OCI-LY7 (cell line): ENCODE measurements at regions not wholly inside any gene's neighbourhood (a gene's known extent, or its start where the extent isn't known, plus 50 kb on each side); places are given as distances from the start of the nearest gene placed in this dataset.

Source experiments
- BruUV-seq: library from RNA; stranded (reverse); fragments of 400-500 nt; replicated peaks from 2 replicates; lab custom pipeline; 2021; lab: Mats Ljungman, UMichigan
- CTCF ChIA-PET: fragments of 300-600 bp; sonication (Branson Sonifier 250); formaldehyde crosslinking; loops from one replicate; lab custom pipeline; 2022; ENCODE audit warnings: antibody characterized with exemption; ENCODE audit not compliant: unreplicated experiment; lab: Charles Lee
- POLR2A ChIA-PET: fragments of 300-600 bp; sonication (Branson Sonifier 250); formaldehyde crosslinking; loops from one replicate; lab custom pipeline; 2022; ENCODE audit warnings: antibody characterized with exemption; lab: Charles Lee
- DNase-seq: peaks from one replicate; pipeline ENCODE4 v3.0.0-alpha.2; 2015; ENCODE audit warnings: low spot score
- H2AFZ ChIP-seq: fragments of 200-600 bp; sonication (generic), shearing (Covaris generic); 2 replicates; pipeline ENCODE4 v1.6.1; 2014; ENCODE audit warnings: mild to moderate bottlenecking, antibody characterized with exemption, low read length, moderate library complexity
- H3K27ac ChIP-seq: fragments of 200-600 bp; sonication (generic); 2 replicates; pipeline ENCODE4 v1.5.1; 2014; ENCODE audit warnings: mixed run types, low read depth, mild to moderate bottlenecking, moderate library complexity, low read length, inconsistent platforms; ENCODE audit not compliant: poor library complexity, severe bottlenecking
- H3K36me3 ChIP-seq: fragments of 200-600 bp; sonication (generic); 2 replicates; pipeline ENCODE4 v1.6.1; 2014; ENCODE audit warnings: mild to moderate bottlenecking, antibody characterized with exemption, low read length, moderate library complexity, mixed read lengths; ENCODE audit not compliant: insufficient read depth
- H3K4me1 ChIP-seq: fragments of 200-600 bp; sonication (generic); 2 replicates; pipeline ENCODE4 v1.5.1; 2014; ENCODE audit warnings: mild to moderate bottlenecking, low read length; ENCODE audit not compliant: insufficient read depth, poor library complexity, severe bottlenecking
- H3K4me2 ChIP-seq: fragments of 200-600 bp; sonication (generic); 2 replicates; pipeline ENCODE4 v1.6.1; 2014; ENCODE audit warnings: mild to moderate bottlenecking, low read length
- H3K4me3 ChIP-seq: fragments of 200-600 bp; sonication (generic); 2 replicates; pipeline ENCODE4 v1.5.1; 2014; ENCODE audit warnings: mild to moderate bottlenecking, low read depth, low read length; ENCODE audit not compliant: poor library complexity, severe bottlenecking
- H3K79me2 ChIP-seq: fragments of 200-600 bp; sonication (generic); 2 replicates; pipeline ENCODE4 v1.6.1; 2016; ENCODE audit warnings: low read depth, mild to moderate bottlenecking, low read length, moderate library complexity, mixed read lengths; ENCODE audit not compliant: insufficient read depth
- H3K9me2 ChIP-seq: fragments of 200-600 bp; sonication (generic); 2 replicates; pipeline ENCODE4 v1.6.1; 2016; ENCODE audit warnings: mild to moderate bottlenecking, low read length, mixed read lengths; ENCODE audit not compliant: insufficient read depth
- H3K9me3 ChIP-seq: fragments of 200-600 bp; sonication (generic); 2 replicates; pipeline ENCODE4 v1.6.1; 2014; ENCODE audit warnings: mild to moderate bottlenecking, mixed run types, low read length, mixed read lengths
- H4K20me1 ChIP-seq: fragments of 200-600 bp; sonication (generic); 2 replicates; pipeline ENCODE4 v1.6.1; 2014; ENCODE audit warnings: mild to moderate bottlenecking, antibody characterized with exemption, low read length, moderate library complexity, mixed read lengths; ENCODE audit not compliant: insufficient read depth
- EZH2phosphoT487 ChIP-seq: fragments of 200-600 bp; sonication (generic); IDR thresholded peaks from 2 replicates; pipeline ENCODE4 v1.6.1; 2018; ENCODE audit warnings: low read depth, borderline replicate concordance, mild to moderate bottlenecking, mixed run types, antibody characterized with exemption, low read length, moderate library complexity, mixed read lengths
- intact Hi-C: fragments of 100-400 bp; cut with micrococcal nuclease; formaldehyde crosslinking; loops from one replicate; pipeline ENCODE4 v1.10.0; 2022; ENCODE audit not compliant: unreplicated experiment
- TF ChIP-seq, protein P1 (sequence below): fragments of 200-600 bp; sonication (generic); conservative IDR thresholded peaks from 2 replicates; pipeline ENCODE4 v1.5.1; 2014; ENCODE audit warnings: mild to moderate bottlenecking, antibody characterized with exemption, low read length, moderate library complexity, mixed read lengths

DNA sequence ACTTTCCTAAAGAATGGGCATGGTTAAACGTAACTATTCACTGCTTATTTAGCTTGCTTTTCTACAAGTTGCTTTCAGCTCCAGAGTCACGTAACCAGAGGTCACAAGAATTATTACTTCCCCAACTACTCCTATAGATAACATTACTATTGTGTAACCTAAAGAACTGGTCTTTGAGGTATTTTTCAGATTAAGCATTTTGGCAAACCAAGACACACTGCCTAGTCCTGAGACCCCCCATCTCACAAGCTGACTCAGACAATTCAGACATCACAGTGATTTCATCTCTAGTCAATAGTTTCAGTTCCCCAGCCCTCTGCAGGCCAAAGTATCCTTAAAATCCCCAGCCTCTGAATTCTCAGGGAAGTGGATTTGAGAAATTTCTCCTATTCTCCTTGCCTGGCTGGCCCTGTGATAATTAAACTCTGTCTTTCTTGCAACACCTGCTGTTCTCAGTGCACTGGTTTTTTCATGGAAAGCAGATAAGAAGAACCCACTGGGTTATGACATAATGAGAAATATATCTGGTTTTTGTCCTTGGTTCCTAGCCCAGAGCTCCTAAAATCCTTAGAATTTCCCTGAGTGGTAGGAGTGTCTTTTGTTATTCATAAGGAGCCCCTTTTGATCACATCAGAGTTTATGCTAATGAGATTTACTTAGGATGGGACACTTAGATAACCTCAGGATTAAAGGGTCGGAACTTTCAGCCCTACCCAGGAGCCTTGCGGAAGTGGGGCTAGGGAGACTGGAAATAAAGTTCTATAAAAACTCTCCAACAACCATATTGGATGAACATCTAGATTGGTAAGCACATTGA is 1310.8 kb upstream of the CHAC2 start:
- Histone ChIP-seq H3K4me2 (no peak overlapping the region), H3K79me2 (no peaks in the 10 kb centered on the region), H3K36me3 (no peaks in the 10 kb centered on the region), H2AFZ (no peak overlapping the region), H3K9me2 (no peaks in the 10 kb centered on the region), H3K4me1 (no peaks in the 10 kb centered on the region), H4K20me1 (no peaks in the 10 kb centered on the region), H3K4me3 (no peak overlapping the region), H3K27ac (no peak overlapping the region), H3K9me3 (no peaks in the 10 kb centered on the region)
- ChIA-PET POLR2A (no interaction called here), CTCF (no interaction called here)
- DNase-seq: no peak
- BruUV-seq: no TSS peak
- intact Hi-C loops: no loop called here
- no peak for TF ChIP-seq EZH2phosphoT487
- TF ChIP-seq, protein P1, sequence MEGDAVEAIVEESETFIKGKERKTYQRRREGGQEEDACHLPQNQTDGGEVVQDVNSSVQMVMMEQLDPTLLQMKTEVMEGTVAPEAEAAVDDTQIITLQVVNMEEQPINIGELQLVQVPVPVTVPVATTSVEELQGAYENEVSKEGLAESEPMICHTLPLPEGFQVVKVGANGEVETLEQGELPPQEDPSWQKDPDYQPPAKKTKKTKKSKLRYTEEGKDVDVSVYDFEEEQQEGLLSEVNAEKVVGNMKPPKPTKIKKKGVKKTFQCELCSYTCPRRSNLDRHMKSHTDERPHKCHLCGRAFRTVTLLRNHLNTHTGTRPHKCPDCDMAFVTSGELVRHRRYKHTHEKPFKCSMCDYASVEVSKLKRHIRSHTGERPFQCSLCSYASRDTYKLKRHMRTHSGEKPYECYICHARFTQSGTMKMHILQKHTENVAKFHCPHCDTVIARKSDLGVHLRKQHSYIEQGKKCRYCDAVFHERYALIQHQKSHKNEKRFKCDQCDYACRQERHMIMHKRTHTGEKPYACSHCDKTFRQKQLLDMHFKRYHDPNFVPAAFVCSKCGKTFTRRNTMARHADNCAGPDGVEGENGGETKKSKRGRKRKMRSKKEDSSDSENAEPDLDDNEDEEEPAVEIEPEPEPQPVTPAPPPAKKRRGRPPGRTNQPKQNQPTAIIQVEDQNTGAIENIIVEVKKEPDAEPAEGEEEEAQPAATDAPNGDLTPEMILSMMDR: no peak

DNA sequence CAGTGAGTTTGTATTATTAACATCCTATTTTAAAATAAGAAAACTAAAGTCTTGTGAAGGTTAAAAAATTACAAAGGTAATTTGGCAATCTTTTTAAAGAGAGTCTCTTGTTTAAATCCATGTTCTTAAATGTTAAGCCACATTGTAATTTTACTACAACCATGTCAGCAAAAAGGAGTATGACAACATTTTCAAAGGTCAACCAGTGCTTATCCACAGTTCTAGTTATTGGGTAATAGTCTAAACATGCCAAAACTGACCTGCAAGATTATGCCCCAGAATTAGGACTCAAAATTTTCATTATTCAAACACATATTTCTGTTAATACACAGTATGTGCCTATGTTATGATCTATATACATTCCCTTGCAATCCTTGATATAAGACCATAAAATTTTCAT is 1312.6 kb upstream of the CHAC2 start:
- intact Hi-C loops: no loop called here
- BruUV-seq: no TSS peak
- Histone ChIP-seq H3K4me3 (no peak overlapping the region), H3K27ac (no peak overlapping the region), H3K79me2 (no peaks in the 10 kb centered on the region), H3K4me1 (no peaks in the 10 kb centered on the region), H3K9me2 (no peaks in the 10 kb centered on the region), H4K20me1 (no peaks in the 10 kb centered on the region), H3K36me3 (no peaks in the 10 kb centered on the region), H2AFZ (no peak overlapping the region), H3K4me2 (no peak overlapping the region), H3K9me3 (no peaks in the 10 kb centered on the region)
- POLR2A ChIA-PET: no interaction called here
- no peak for DNase-seq
- CTCF ChIA-PET: no interaction called here
- TF ChIP-seq, protein P1: no peak
- TF ChIP-seq EZH2phosphoT487: no peak

DNA sequence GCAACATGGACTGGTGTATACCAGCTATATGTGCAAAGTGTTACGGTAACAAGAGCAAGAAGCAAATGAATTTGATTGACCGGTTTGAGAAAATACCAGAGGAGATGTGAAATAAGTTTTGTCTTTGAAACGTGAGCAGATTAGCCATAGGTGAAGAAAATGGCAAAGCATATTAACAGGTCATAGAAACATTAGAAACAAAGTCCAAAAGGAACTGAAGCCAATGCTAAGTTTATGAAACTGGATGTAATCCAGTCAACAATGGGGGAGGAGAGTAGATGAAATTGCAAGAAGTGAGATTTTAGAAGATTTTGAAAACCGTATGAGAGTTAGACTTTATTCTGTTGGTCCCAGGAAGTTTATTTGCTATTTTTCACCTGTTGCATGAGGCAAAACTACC is 1315.4 kb upstream of the CHAC2 start:
- ChIA-PET CTCF (no interaction called here), POLR2A (no interaction called here)
- Histone ChIP-seq H3K79me2 (no peaks in the 10 kb centered on the region), H4K20me1 (no peaks in the 10 kb centered on the region), H3K4me3 (no peak overlapping the region), H2AFZ (no peak overlapping the region), H3K9me3 (no peaks in the 10 kb centered on the region), H3K4me1 (no peaks in the 10 kb centered on the region), H3K9me2 (no peaks in the 10 kb centered on the region), H3K27ac (no peak overlapping the region), H3K36me3 (no peaks in the 10 kb centered on the region), H3K4me2 (no peak overlapping the region)
- DNase-seq: no peak
- intact Hi-C loops: no loop called here
- BruUV-seq: no TSS peak
- TF ChIP-seq, protein P1: no peak
- no peak for TF ChIP-seq EZH2phosphoT487
